GM13976 (cell line): ENCODE measurements at regions not wholly inside any gene's neighbourhood (a gene's known extent, or its start where the extent isn't known, plus 50 kb on each side); places are given as distances from the start of the nearest gene placed in this dataset.

Experiments
- DNase-seq: peaks from one replicate; pipeline ENCODE4 v3.0.0; 2012; ENCODE audit warnings: low spot score
- in situ Hi-C: fragments of 300-500 bp; cut with MboI; formaldehyde crosslinking; loops from one replicate; pipeline ENCODE4 v1.12.0; 2022; ENCODE audit warnings: low sequenced_read_pairs, mixed read lengths, inconsistent platforms; ENCODE audit not compliant: unreplicated experiment
- TF ChIP-seq, protein P1 (sequence below): IDR thresholded peaks from 2 replicates; pipeline ENCODE4 v1.5.1; 2012; ENCODE audit warnings: borderline replicate concordance, mild to moderate bottlenecking; ENCODE audit not compliant: insufficient read depth; ENCODE audit errors: extremely low read depth, missing control alignments, control extremely low read depth

DNA sequence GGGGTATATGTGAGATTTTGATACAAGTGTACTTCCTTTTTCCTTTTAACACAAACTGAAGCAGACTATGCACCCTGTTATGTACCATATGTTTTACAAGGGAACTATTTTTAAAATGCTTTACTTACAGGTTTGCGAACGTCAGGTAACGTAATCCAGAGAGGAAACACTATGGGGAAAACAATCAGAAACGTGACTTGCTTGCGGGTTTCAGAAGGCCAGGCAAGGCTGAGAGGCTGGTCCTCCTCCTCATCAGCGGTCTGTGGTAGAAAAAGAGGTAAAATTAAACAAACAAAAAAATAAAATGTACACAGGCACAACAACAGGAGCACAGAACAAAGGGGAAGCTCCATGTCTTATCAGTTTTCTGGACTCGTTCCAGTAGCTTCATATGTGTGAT is 141.2 kb downstream of the ACER2 start:
- TF ChIP-seq, protein P1, sequence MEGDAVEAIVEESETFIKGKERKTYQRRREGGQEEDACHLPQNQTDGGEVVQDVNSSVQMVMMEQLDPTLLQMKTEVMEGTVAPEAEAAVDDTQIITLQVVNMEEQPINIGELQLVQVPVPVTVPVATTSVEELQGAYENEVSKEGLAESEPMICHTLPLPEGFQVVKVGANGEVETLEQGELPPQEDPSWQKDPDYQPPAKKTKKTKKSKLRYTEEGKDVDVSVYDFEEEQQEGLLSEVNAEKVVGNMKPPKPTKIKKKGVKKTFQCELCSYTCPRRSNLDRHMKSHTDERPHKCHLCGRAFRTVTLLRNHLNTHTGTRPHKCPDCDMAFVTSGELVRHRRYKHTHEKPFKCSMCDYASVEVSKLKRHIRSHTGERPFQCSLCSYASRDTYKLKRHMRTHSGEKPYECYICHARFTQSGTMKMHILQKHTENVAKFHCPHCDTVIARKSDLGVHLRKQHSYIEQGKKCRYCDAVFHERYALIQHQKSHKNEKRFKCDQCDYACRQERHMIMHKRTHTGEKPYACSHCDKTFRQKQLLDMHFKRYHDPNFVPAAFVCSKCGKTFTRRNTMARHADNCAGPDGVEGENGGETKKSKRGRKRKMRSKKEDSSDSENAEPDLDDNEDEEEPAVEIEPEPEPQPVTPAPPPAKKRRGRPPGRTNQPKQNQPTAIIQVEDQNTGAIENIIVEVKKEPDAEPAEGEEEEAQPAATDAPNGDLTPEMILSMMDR = no peak
- in situ Hi-C loops = no loop called here
- DNase-seq = no peak

GRCh38 chr9:19533373-19533772 is 124.6 kb downstream of the ACER2 start:
- in situ Hi-C loops = no loop called here
- no peak for DNase-seq
- TF ChIP-seq, protein P1 = no peak

GRCh38 chr9:19527663-19528062 is 118.9 kb downstream of the ACER2 start:
- no peak for DNase-seq
- TF ChIP-seq, protein P1 = no peak
- in situ Hi-C loops = no loop called here

DNA sequence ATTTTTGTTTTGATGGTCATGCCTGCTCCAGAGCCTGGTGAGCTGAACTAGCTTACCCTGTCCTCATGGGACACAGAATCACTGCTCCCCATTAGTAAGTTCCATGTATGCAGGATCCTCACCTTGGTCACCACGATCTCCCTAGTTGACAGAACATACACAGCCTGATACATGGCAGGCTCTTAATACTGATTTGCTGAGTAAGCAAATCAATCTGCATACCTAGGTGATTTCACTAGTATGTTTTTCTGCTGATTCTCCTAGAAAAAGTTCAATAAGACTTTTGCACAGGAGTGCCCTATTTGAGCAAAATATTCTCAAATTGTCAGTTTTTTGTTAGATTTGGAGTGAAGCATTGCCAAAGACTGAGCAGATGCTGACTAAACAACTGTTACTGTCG is 113.7 kb downstream of the ACER2 start:
- TF ChIP-seq, protein P1 = no peak
- in situ Hi-C loops = no loop called here
- DNase-seq = no peak

GRCh38 chr9:19521205-19521604 is 112.4 kb downstream of the ACER2 start:
- DNase-seq = no peak
- in situ Hi-C loops = no loop called here
- TF ChIP-seq, protein P1 = no peak

DNA sequence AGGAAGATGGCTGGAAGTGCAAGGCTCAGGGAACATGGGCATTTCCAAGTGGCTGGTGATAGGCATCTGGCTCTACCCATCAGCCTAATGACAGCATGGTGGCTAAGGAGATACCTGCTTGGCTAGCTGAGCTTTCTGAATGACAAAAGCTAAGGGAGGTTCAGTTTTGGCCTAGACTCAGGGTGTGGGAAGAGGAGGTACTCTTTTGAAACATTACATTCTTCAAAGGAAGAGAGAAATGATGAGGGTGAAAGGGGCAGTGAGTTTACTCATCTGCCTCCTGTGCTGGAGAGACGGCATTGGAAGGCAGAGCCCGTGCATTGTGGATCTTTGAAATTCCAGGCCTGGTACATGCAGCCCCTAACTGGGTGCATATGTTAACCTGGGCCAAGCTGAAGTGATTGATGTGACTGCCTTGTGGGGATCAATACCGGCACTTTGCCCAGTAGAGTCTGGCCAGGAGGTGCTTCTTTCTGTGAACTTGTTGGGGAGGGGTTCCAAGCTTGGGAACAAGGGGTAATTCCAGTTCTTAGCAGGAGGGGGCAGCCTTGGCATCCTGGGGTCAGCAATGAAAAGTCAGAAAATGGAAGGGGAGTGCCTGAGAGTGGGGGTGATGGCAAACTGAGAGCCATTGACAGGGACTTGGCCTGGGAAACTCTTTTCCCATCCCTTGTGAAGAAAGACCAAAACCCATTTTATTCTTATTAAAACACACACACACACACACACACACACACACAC is 108.6 kb downstream of the ACER2 start:
- DNase-seq = peak; percentile 17

More for the DNA sequence above, 108.6 kb downstream of the ACER2 start:
- in situ Hi-C loops = no loop called here
- TF ChIP-seq, protein P1 = peak; percentile 40
